HCT116 (cell line): ENCODE measurements at regions not wholly inside any gene's neighbourhood (a gene's known extent, or its start where the extent isn't known, plus 50 kb on each side); places are given as distances from the start of the nearest gene placed in this dataset.

Experiments used
- CEBPB ChIP-seq: IDR thresholded peaks from 2 replicates; pipeline ENCODE4 v1.6.1; 2012; ENCODE audit warnings: low read depth
- CTCF ChIP-seq, 3 experiments: fragments of 200-600 bp in 1 of 3; sonication (generic) in 1 of 3; IDR thresholded peaks in 2 of 3; conservative IDR thresholded peaks in 1 of 3; 2 replicates each; pipeline ENCODE4 v1.5.1; 2012 to 2017; ENCODE audit warnings: low read depth in 2 of 3, low read length in 2 of 3, antibody characterized with exemption in 1 of 3, borderline replicate concordance in 1 of 3, control low read depth in 1 of 3, mild to moderate bottlenecking in 1 of 3, mixed read lengths in 1 of 3, mixed run types in 1 of 3, moderate library complexity in 1 of 3; ENCODE audit not compliant: insufficient read depth in 1 of 3
- EGR1 ChIP-seq: IDR thresholded peaks from 2 replicates; pipeline ENCODE4 v1.6.1; 2012; ENCODE audit warnings: low read depth
- EZH2 ChIP-seq: fragments of 200-600 bp; sonication (generic); IDR thresholded peaks from 2 replicates; pipeline ENCODE4 v1.6.1; 2017; ENCODE audit warnings: antibody characterized with exemption, mixed run types
- EZH2phosphoT487 ChIP-seq: fragments of 200-600 bp; IDR thresholded peaks from 2 replicates; pipeline ENCODE4 v1.6.1; 2018; ENCODE audit warnings: antibody characterized with exemption, borderline replicate concordance
- MAX ChIP-seq: IDR thresholded peaks from 2 replicates; pipeline ENCODE4 v1.6.1; 2012
- POLR2A ChIP-seq: IDR thresholded peaks from 2 replicates; pipeline ENCODE4 v1.7.0; 2011; ENCODE audit warnings: borderline replicate concordance; ENCODE audit not compliant: insufficient read depth, insufficient read length; ENCODE audit errors: extremely low read depth
- RAD21 ChIP-seq: IDR thresholded peaks from 2 replicates; pipeline ENCODE4 v1.6.1; 2012; ENCODE audit warnings: low read depth, mild to moderate bottlenecking
- SP1 ChIP-seq: IDR thresholded peaks from 2 replicates; pipeline ENCODE4 v1.6.1; 2012; ENCODE audit warnings: low read depth
- SRF ChIP-seq: IDR thresholded peaks from 2 replicates; pipeline ENCODE4 v1.6.1; 2012; ENCODE audit warnings: low read depth

GRCh38 chr6:165871571-165871970 lies 208.5 kb upstream of the PDE10A start:
- no peak for TF ChIP-seq CTCF (IDR thresholded peaks at IDR 0.05 in 2 of 3, conservative IDR thresholded peaks at IDR 0.05 in 1 of 3; ENCODE audit: borderline replicate concordance in 1 of 3, insufficient read depth in 1 of 3, low read depth in 2 of 3, low read length in 2 of 3)
- TF ChIP-seq RAD21, result no peak
- no peak for TF ChIP-seq POLR2A
- no peak for TF ChIP-seq SP1
- no peak for TF ChIP-seq MAX
- no peak for TF ChIP-seq CEBPB
- TF ChIP-seq EGR1, result no peak
- no peak for TF ChIP-seq SRF
- TF ChIP-seq EZH2, result no peak
- no peak for TF ChIP-seq EZH2phosphoT487
